K562 (cell line): ENCODE measurements at regions not wholly inside any gene's neighbourhood (a gene's known extent, or its start where the extent isn't known, plus 50 kb on each side); places are given as distances from the start of the nearest gene placed in this dataset.
A peak's percentile ranks its signal among the peaks of the same experiment; 100 is the strongest.

Experiments used
- ATAC-seq: fragments of 200-7000 bp; cut with Tn5 transposase; 3 replicates; pipeline ENCODE4 v1.9.1; 2020; ENCODE audit warnings: moderate library complexity
- BruUV-seq: library from RNA; stranded (reverse); fragments of 400-500 nt; replicated peaks from 2 replicates; lab custom pipeline; 2021; lab: Mats Ljungman, UMichigan
- CTCF ChIA-PET: fragments of 300-600 bp; formaldehyde crosslinking; extraction: SDS; loops from one replicate; lab custom pipeline; 2021; ENCODE audit warnings: low intra/inter-chr PET ratio; lab: Yijun Ruan, JAX
- POLR2A ChIA-PET: fragments of 300-600, 350-650 bp; sonication (Branson Sonifier 250); formaldehyde crosslinking; extraction: SDS; loops from one replicate; lab custom pipeline; 2021; ENCODE audit warnings: antibody characterized with exemption, inconsistent platforms; lab: Yijun Ruan, JAX
- DNase-seq, 4 experiments: peaks; one replicate each; pipeline versions ENCODE4 v3.0.0 to v3.0.0-alpha.2; 2011 to 2018; ENCODE audit warnings: low spot score in 3 of 4, mixed read lengths in 3 of 4; ENCODE audit errors: extremely low read depth in 1 of 4
- FAIRE-seq: peaks from 2 replicates; lab custom pipeline; 2011; peaks lifted over from hg19 to GRCh38; lab: Jason Lieb, UNC
- H2AFZ ChIP-seq: 2 replicates; pipeline ENCODE4 v1.6.0; 2011; ENCODE audit warnings: low read depth, low read length, control low read depth, inconsistent platforms
- H3K27ac ChIP-seq: fragments of 200-600 bp; 3 replicates; pipeline ENCODE4 v1.8.0; 2011; ENCODE audit warnings: low read depth, mild to moderate bottlenecking, control low read depth, inconsistent platforms, low read length, moderate library complexity, mixed read lengths; ENCODE audit errors: extremely low read depth
- H3K27me3 ChIP-seq, 2 experiments: fragments of 300-600 bp in 1 of 2; 2 replicates in 1 of 2; 3 replicates in 1 of 2; pipeline versions ENCODE4 v1.6.0 to v1.8.0; 2011; ENCODE audit warnings: inconsistent platforms in 2 of 2, low read length in 2 of 2, mild to moderate bottlenecking in 1 of 2, mixed read lengths in 1 of 2, moderate library complexity in 1 of 2; ENCODE audit not compliant: control insufficient read depth in 2 of 2, insufficient read depth in 2 of 2
- H3K36me3 ChIP-seq: fragments of 300-600 bp; 3 replicates; pipeline ENCODE4 v1.8.0; 2011; ENCODE audit warnings: mild to moderate bottlenecking, low read length, inconsistent platforms; ENCODE audit not compliant: control insufficient read depth, insufficient read depth
- H3K4me1 ChIP-seq, 2 experiments: fragments of 200-600 bp in 1 of 2; replicated peaks in 1 of 2; 2 replicates in 1 of 2; 3 replicates in 1 of 2; pipeline versions ENCODE4 v1.5.1 to v1.8.0; 2011; ENCODE audit warnings: inconsistent platforms in 2 of 2, low read length in 2 of 2, mild to moderate bottlenecking in 1 of 2, mixed read lengths in 1 of 2, moderate library complexity in 1 of 2; ENCODE audit not compliant: control insufficient read depth in 2 of 2, insufficient read depth in 2 of 2
- H3K4me2 ChIP-seq: 2 replicates; pipeline ENCODE4 v1.6.1; 2011; ENCODE audit warnings: low read length, control low read depth, inconsistent platforms, mixed read lengths; ENCODE audit not compliant: insufficient read depth
- H3K4me3 ChIP-seq: fragments of 200-600 bp; sonication (generic), shearing (Covaris generic); 2 replicates; pipeline ENCODE4 v1.5.1; 2016; ENCODE audit warnings: control low read depth, inconsistent platforms
- H3K79me2 ChIP-seq: fragments of 200-600 bp; 3 replicates; pipeline ENCODE4 v1.8.0; 2011; ENCODE audit warnings: low read length, inconsistent platforms; ENCODE audit not compliant: control insufficient read depth, insufficient read depth
- H3K9ac ChIP-seq, 2 experiments: 2 replicates each; pipeline versions ENCODE4 v1.6.0 to v1.6.1; 2011; ENCODE audit warnings: low read depth in 2 of 2, low read length in 2 of 2, control low read depth in 1 of 2, inconsistent platforms in 1 of 2, mild to moderate bottlenecking in 1 of 2, mixed read lengths in 1 of 2; ENCODE audit not compliant: insufficient read depth in 1 of 2
- H3K9me1 ChIP-seq: one replicate; pipeline ENCODE4 v1.6.0; 2011; ENCODE audit warnings: inconsistent platforms, mild to moderate bottlenecking, low read length, moderate library complexity; ENCODE audit not compliant: control insufficient read depth, insufficient read depth
- H3K9me3 ChIP-seq: replicated peaks from 2 replicates; pipeline ENCODE4 v1.5.1; 2011; ENCODE audit warnings: low read depth, low read length, inconsistent platforms; ENCODE audit not compliant: control insufficient read depth, insufficient read depth
- H4K20me1 ChIP-seq: replicated peaks from 2 replicates; pipeline ENCODE4 v1.6.1; 2011; ENCODE audit warnings: low read length, inconsistent platforms, mixed read lengths; ENCODE audit not compliant: control insufficient read depth, insufficient read depth
- DEAF1 ChIP-seq: fragments of 450-650 bp; formaldehyde crosslinking; IDR thresholded peaks from 2 replicates; pipeline ENCODE4 v1.4.0; 2020; ENCODE audit warnings: mild to moderate bottlenecking, moderate library complexity
- HCFC1 ChIP-seq: IDR thresholded peaks from 2 replicates; pipeline ENCODE4 v1.6.1; 2012; ENCODE audit warnings: low read depth, low read length, improper control_type of control experiment
- MAFF ChIP-seq: IDR thresholded peaks from 2 replicates; pipeline ENCODE4 v1.6.1; 2012; ENCODE audit warnings: low read length, improper control_type of control experiment
- MAX ChIP-seq: sonication (generic); formaldehyde crosslinking; IDR thresholded peaks from 2 replicates; pipeline ENCODE4 v1.9.0; 2022; ENCODE audit warnings: mild to moderate bottlenecking, missing genetic modification reagents
- TARDBP ChIP-seq: fragments of 450-650 bp; IDR thresholded peaks from 2 replicates; pipeline ENCODE4 v1.6.1; 2016
- ZNF175 ChIP-seq: fragments of 200-800 bp; sonication (Bioruptor generic); IDR thresholded peaks from 2 replicates; pipeline ENCODE4 v1.6.1; 2016; ENCODE audit warnings: low read depth, mild to moderate bottlenecking, missing genetic modification characterization, missing compliant biosample characterization
- ZNF263 ChIP-seq: sonication (generic); formaldehyde crosslinking; IDR thresholded peaks from 2 replicates; pipeline ENCODE4 v1.8.0; 2022; ENCODE audit warnings: mild to moderate bottlenecking, missing genetic modification reagents, borderline replicate concordance
- ZNF592 ChIP-seq: fragments of 450-650 bp; IDR thresholded peaks from 2 replicates; pipeline ENCODE4 v1.6.1; 2017; ENCODE audit warnings: antibody characterized with exemption, mild to moderate bottlenecking
- ZNF780A ChIP-seq: fragments of 250-450 bp; sonication (Bioruptor Pico); IDR thresholded peaks from 2 replicates; pipeline ENCODE4 v1.5.0; 2021; ENCODE audit warnings: mild to moderate bottlenecking
- WGBS: fragments of 100-300 bp; shearing (Covaris generic); methylation state at CpG from one replicate; pipeline ENCODE4 v1.1.6; 2016; ENCODE audit warnings: low coverage, mixed read lengths; ENCODE audit not compliant: insufficient coverage; ENCODE audit errors: missing lambda C conversion rate; 5-methylcytosine and 5-hydroxymethylcytosine counted together
- in situ Hi-C: fragments of 300-500 bp; cut with MboI; formaldehyde crosslinking; loops from 4 replicates; pipeline ENCODE4 v1.15.0; 2018; ENCODE audit warnings: inconsistent platforms, mixed read lengths
- intact Hi-C: fragments of 100-400 bp; cut with micrococcal nuclease; formaldehyde crosslinking; loops from 2 replicates; pipeline ENCODE4 v1.14.2; 2022

GRCh38 chr12:93275589-93275988 lies 102.1 kb upstream of the NUDT4 start:
- FAIRE-seq: no peak
- no peaks in the 10 kb centered on the region for H4K20me1 ChIP-seq
- 91% methylated on average over 7 of the region's 7 CpGs for WGBS
- H3K36me3 ChIP-seq: no peaks in the 10 kb centered on the region
- H3K4me2 ChIP-seq: no peak overlapping the region
- no peak overlapping the region for H3K4me3 ChIP-seq
- H3K9me3 ChIP-seq: no peaks in the 10 kb centered on the region
- intact Hi-C loops (no loop called here), in situ Hi-C loops (no loop called here)
- TF ChIP-seq ZNF263 (CRISPR knock-in tag) (0 out of 2 replicates have a peak, but pooled peaks have one; percentile 20), ZNF780A (CRISPR knock-in tag) (no peak)
- no peaks in the 10 kb centered on the region for H3K79me2 ChIP-seq
- H3K27me3 ChIP-seq: no peaks in the 10 kb centered on the region
- H2AFZ ChIP-seq: peak overlapping the region; percentile 21; the same call in 1 of the 2 replicates
- no peak overlapping the region for H3K27ac ChIP-seq
- peaks cover 0 to 7% of the 10 kb centered on the region in 2 experiments; a peak in 3 of 5 replicates for H3K4me1 ChIP-seq
- no peak overlapping the region for H3K9ac ChIP-seq
- H3K9me1 ChIP-seq: no peaks in the 10 kb centered on the region
- no peak for ATAC-seq
- CTCF ChIA-PET: no interaction called here
- no TSS peak for BruUV-seq
- POLR2A ChIA-PET: interaction anchor here (0.7 kb wide), 1 partner anchor 9 kb away, joined by 3 read pairs; no protein-coding TSS in a partner anchor
- DNase-seq: no peak

GRCh38 chr12:93279565-93280412 lies 97.9 kb upstream of the NUDT4 start:
- Histone ChIP-seq H3K36me3 (no peaks in the 10 kb centered on the region), H3K4me3 (no peak overlapping the region), H3K9ac (no peak overlapping the region), H3K27me3 (no peaks in the 10 kb centered on the region), H3K4me1 (no peaks in the 10 kb centered on the region), H3K9me1 (no peaks in the 10 kb centered on the region), H3K27ac (no peak overlapping the region), H2AFZ (no peak overlapping the region), H4K20me1 (no peaks in the 10 kb centered on the region), H3K4me2 (no peak overlapping the region), H3K9me3 (no peaks in the 10 kb centered on the region), H3K79me2 (no peaks in the 10 kb centered on the region)
- ChIA-PET POLR2A (no interaction called here), CTCF (no interaction called here)
- intact Hi-C loops: no loop called here
- WGBS: 39% methylated on average over 2 of the region's 2 CpGs
- DNase-seq (no peak), FAIRE-seq (no peak), ATAC-seq (no peak)
- in situ Hi-C loops: no loop called here
- no TSS peak for BruUV-seq
- TF ChIP-seq MAX (CRISPR knock-in tag) (no peak), TARDBP (no peak), DEAF1 (no peak), MAFF (no peak), HCFC1 (no peak), ZNF592 (no peak), ZNF175 (CRISPR knock-in tag) (no peak)
